NCI-H82 (cell line): ENCODE measurements at regions not wholly inside any gene's neighbourhood (a gene's known extent, or its start where the extent isn't known, plus 50 kb on each side); places are given as distances from the start of the nearest gene placed in this dataset.
"Not testable (repeated sequence)": the region's sequence is repeated elsewhere in the genome, so short reads cannot be mapped to it uniquely, and the experiment has no call there.

Experiments
- DNase-seq: peaks from one replicate; lab custom pipeline; 2025; lab: John Stamatoyannopoulos, UW

DNA sequence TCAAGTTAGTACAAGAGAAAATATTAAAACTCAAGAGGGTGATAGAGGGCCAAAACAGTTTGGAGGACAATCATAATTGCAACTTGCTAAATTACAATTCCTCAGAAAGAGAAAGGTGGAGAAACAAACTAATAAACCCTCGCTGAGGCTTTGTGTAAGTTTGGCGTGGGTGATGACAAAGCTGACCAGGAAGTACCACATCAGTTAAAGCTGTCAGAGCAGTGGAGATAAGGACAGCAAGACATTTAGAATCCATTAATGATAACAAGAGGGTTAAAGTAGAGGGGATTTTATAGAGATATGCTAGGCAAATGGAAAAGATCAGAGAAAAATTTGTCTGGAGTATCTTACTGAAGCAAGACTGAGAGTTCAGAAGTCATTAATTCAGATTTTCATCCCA, 334.4 kb downstream of the TFAP2B start:
- no peak for DNase-seq

DNA sequence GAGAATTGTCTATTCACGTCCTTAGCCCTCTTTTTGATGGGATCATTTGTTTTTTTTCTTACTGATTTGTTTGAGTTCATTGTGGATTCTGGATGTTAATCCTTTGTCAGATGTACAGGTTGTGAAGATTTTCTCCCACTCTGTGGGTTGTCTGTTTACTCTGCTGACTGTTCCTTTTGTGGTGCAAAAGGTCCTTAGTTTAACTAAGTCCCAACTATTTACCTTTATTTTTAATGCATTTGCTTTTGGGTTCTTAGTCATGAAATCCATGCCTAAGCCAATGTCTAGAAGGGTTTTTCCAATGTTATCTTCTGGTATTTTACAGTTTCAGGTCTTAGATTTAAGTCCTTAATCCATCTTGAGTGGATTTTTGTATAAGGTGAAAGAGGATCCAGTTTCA, 336.3 kb downstream of the TFAP2B start:
- peak; percentile 44 for DNase-seq

DNA sequence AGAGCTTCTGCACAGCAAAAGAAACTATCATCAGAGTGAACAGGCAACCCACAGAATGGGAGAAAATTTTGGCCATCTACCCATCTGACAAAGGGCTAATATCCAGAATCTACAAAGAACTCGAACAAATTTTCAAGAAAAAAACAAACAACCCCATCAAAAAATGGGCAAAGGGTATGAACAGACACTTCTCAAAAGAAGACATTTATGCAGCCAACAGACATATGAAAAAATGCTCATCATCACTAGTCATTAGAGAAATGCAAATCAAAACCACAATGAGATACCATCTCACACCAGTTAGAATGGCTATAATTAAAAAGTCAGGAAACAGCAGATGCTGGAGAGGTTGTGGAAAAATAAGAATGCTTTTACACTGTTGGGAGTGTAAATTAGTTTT, 340.6 kb downstream of the TFAP2B start:
- not testable (repeated sequence) for DNase-seq

DNA sequence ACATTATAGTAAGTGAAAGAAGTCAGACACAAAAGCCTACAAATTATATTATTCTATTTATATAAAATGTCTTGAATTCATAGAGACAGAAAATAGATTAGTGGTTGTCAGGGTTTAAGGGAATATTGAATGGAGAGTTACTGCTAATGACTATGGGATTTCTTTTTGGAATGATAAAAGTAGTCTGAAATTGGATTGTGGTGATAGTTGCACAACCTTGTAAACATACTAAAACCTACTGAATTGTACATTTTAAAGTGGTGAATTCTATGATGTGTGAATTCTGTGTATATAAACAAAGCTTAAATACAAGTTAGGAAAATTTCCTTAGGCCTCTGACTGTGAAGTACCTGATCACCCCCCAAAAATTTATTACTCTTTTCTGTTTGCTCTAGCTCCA, 343.1 kb downstream of the TFAP2B start:
- DNase-seq: no peak

DNA sequence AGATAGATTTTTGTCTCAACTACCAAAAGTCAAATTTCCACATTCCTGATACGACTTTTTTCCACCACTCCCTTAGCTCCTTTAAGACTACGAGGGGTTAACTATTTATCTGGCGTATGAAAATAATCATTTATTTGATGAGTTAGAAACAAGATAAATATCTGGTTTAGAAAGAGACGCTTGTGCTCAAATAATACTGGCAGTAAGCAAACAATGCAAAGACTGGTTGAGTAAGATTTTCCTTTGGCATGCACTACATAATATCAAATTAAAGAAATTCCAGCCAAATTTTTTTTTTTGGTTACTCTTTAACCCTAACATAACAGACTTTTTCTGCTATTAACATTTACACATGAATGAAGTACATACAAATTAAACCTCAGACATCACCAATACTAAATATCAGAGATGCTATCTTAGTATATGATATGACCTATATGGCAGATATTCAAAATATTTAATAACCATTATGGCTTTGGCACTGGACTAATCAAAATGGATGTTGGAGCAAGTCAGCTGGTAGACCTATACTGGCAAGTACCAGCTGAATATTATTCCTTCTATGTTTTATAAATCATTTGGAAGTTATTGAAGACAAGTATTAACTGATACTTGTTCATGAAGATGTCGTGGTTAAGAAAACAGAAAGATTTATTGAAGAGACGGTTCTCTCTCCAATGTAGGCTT, 345.3 kb downstream of the TFAP2B start:
- no peak for DNase-seq

DNA sequence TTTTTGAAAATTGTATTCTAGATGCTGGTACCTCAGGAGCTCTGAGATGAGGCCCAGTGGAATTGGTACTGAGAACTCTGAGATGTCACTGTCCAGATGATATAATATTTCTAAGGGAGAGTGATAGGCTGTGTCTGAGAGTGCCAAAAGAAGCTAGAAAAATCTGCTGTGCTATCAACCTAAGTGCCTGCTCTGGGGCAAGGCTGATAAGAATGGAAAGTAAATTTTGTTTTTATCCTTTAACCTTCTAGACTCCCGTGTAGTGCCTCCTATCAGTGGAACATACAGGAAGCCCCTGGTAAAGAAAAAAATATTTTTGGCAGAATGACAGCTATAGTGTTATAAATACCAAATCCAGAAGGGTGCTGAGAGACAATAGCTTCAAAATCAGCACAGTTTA, 348.2 kb downstream of the TFAP2B start:
- no peak for DNase-seq

DNA sequence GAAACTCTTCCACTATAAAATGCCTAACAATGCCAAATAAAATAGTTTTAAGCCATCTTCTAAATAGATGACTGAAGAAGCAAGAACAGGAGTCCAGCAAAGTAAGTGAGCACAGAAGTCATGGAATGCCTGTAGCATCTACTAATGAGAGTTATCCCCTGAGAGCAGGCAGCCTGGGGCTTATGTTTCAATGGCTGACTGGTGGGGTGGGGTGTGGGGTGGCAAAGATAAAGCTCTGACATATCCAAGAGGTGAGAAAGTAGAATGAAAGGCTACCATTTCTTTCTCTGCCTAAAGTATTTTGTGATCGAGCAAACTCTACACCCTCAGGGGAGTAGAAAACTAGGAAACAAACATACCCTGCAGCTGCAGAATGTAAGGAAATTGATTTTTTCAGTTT, 348.8 kb downstream of the TFAP2B start:
- peak; percentile 23 for DNase-seq

DNA sequence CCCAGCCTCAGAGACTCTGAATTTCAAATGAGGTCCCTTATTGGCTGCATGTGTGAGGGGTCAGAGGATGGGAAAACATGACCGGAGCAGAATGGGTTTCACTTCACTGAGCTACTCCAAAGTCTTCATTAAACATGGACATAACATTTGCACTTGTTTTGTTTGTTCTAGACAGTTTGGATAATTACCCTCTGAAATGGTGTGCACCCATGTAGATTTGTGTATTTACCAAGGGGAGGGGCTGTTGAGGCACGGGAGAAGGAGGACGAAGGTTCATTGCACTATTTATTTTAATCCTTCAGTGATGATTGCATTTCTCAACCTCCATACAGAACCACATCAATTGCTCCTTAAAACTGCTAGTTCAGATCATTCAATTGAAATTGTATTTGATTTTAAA, 364.2 kb downstream of the TFAP2B start:
- peak; percentile 29 for DNase-seq

DNA sequence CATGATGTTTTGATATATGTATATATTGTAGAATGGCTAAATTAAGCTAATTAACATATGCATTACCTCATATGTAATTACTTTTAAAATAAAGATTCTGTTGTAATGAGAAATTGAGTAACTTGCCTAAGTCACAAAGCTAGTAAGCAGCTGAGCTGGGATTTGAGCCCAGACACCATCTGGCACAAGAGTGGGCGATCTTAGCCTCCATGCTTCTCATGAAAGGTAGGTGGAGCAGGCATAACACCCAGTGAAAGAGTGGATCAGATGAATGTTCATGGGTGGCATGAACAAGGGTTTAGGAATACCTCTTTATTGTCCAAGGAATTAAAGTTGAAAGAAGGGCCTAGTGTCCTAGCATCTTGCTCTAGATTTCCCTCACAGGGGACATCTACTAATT, 365.4 kb downstream of the TFAP2B start:
- DNase-seq: peak; percentile 96

DNA sequence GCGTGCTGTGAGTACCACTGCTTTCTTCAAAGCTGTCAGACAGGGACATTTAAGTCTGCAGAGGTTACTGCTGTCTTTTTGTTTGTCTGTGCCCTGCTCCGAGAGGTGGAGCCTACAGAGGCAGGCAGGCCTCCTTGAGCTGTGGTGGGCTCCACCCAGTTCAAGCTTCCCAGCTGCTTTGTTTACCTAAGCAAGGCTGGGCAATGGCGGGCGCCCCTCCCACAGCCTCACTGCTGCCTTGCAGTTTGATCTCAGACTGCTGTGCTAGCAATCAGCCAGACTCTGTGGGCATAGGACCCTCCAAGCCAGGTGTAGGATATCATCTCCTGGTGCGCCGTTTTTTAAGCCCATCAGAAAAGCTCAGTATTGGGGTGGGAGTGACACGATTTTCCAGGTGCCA, 374.5 kb downstream of the TFAP2B start:
- not testable (repeated sequence) for DNase-seq

DNA sequence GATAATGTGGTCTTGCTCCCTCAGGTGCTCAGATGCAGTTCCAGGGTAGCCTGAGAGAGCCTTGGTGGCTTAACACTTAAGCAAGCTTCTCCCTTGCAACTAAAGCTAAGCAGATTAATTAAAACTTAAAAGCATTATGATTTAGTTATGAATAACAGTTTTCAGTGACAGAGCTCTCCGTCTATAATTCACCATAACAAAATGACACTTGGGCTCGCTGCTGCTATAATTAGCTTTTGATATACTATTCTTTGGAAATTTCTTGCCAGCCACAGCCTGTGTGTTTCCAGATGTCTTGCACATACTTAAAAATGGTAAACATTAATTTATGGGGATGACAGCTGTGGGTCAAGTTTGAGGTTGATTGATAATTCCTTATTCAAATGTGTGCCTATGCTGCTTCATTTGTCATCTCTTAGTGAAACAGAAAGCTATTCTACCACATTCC, 380.5 kb downstream of the TFAP2B start:
- peak; percentile 58 for DNase-seq

DNA sequence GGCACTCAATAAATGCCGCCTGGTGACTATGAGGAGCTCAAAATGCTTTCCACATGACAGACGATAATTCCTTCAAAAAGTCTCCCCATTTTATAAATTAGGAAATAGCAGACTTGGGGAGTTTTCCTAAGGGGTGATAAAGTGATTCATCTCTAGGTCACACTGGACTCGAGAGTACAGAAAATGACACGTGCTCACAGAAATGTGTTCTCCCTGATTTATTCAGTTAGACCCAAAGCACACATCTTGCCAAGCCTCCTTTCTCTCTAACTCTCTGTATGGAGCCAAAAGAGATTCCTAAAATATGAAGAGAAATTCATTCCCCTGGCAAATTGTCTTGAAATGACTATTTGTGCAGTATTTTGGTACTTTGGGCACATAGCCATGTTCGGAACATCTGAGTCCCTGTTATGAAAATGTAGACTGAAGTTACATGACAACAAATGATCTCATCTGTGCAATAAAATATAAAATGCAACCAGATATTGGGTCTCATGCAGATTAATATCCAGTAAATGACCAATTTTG, 381.1 kb downstream of the TFAP2B start:
- DNase-seq: no peak

DNA sequence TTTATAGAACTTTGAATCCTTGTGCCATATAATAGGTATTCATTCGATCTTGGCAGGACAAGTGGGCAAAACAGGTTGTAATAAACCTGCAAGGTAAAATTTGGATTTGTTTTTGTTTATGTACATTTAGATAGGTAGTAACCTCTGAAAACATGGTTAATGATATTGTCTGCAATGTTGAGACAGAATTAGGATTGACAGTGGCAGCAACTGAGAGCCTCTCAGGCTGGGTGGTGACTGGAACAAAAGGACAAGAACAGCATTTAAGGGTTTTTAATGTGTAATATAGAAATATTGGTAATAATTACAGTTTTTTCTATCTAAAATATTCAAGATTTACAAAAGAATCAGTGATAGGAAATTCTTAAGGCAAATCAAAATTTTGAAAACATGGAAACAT, 382.0 kb downstream of the TFAP2B start:
- DNase-seq: no peak

DNA sequence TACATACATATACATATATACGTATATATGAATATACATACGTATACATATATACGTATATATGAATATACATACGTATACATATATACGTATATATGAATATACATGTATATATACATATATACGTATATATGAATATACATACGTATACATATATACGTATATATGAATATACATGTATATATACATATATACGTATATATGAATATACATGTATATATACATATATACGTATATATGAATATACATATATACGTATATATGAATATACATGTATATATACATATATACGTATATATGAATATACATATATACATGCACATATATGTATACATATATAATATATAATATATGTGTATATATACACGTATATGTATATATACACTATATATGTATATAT, 384.0 kb downstream of the TFAP2B start:
- not testable (repeated sequence) for DNase-seq

DNA sequence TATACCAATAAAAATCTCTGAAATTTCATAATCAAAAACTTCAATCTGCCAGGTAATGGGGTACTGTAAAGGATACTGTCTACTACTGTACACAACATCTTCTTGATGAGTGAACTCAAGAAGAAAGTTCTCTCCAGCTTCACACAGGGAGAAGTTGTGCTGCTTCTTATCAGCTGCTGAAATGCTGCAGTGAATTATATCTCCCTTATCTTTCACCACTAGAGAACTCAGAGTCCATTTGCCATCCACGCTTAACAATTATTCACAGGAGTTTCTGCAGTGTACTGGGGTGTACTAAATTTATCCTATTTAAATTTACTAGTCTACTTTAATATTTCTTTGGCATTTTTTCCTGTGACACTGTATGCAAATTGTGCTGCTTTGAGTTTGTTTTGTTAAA, 384.8 kb downstream of the TFAP2B start:
- DNase-seq: no peak

DNA sequence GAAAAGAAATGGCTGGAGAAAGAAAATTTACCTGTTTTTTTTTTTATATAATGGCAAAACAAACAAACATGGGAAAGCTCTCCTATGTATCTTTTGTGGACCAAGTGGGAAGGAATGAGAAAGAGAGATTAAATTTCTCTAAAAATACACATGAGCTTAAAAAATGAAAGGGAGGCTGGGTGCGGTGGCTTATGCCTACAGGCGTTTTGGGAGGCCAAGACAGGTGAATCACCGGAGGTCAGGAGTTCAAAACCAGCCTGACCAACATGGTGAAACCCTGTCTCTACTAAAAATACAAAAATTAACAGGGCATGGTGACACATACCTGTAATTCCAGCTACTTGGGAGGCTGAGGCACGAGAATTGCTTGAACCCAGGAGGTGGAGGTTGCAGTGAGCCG, 388.0 kb downstream of the TFAP2B start:
- not testable (repeated sequence) for DNase-seq

DNA sequence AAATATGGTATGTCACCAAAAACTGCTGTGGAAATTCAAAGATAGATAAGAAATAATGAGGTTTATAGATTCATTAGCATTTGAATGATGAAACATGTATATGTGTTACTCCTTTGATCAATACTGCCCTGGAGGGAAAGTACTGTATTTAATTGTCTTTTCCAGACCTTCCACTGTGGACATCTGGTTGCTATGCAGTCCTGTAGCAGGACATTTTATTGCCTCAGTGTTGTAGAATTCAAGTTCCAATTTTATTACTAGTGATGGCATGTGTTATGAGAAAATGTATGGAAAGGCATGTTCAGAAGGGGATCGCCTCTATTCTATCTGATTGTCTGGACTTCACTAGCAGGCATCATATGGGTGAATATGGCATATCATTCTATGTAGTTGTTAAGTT, 391.0 kb downstream of the TFAP2B start:
- DNase-seq: no peak

DNA sequence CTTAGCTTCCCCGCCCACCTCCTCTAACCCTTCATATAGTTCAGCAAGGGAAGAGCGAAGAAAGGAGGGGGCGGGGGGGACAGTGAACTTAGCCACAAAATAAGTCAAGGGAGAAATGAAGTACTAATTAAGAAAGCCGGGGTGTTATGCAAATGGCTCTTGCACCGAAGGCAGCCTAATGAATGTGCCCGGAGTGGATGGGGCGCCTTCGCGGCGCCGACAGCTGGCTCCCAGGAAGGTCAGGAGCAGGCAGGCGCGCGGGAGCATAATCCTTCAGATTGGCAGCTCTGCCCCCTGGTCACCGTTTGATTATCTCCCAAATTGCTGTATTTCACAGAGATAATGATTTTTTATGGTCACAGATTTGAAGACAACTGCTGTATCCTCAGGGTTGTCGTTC, 395.1 kb downstream of the TFAP2B start:
- peak; percentile 80 for DNase-seq

DNA sequence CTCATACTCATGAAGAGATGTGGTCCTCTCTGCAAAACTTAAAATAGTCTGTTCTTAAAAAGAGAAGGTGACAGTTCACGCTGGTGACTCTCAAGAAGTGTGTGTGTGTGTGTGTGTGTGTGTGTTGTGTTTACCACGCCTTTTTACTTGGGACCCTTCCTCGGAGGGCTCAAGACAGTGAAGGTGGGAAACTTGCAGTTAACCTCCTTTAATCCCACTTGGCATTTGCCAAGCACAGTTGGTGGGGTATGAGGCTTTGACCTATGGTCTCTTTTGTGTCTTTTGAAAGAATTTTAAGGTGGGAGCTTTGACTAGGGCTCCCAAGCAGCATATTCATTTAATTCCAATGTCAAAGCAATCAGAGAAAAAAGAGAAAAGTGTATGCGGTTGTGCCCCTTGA, 395.8 kb downstream of the TFAP2B start:
- no peak for DNase-seq

DNA sequence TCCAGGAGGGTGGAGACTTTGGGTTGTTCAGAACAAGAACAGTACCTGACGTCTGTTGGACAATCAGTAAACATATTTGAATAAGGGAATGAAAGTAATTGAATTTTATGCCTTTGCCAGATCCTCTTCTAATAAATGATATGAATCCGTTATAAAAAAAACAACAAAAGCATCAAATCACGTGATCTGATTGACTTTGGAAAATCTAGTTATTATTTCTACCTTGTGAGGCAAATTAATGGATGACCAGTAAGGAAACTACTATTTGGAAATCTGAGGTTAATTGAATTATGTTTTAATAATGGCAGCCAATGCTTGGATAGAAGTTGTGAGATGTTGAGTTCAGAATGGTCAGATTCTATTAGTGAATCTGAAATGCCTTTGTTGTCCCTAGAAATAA, 399.5 kb downstream of the TFAP2B start:
- no peak for DNase-seq

DNA sequence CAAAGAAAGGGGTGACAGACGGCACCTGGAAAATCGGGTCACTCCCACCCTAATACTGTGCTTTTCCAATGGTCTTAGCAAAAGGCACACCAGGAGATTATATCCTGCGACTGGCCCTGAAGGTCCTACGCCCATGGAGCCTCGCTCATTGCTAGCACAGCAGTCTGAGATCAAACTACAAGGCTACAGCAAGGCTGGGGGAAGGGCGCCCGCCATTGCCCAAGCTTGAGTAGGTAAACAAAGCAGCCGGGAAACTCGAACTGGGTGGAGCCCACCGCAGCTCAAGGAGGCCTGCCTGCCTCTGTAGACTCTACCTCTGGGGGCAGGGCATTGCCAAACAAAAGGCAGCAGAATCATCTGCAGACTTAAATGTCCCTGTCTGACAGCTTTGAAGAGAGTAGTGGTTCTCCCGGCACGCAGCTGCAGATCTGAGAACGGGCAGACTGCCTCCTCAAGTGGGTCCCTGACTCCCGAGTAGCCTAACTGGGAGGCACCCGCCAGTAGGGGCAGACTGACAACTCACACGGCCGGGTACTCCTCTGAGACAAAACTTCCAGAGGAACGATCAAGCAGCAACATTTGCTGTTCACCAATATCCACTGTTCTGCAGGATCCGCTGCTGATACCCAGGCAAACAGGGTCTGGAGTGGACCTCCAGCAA, 406.0 kb downstream of the TFAP2B start:
- not testable (repeated sequence) for DNase-seq

DNA sequence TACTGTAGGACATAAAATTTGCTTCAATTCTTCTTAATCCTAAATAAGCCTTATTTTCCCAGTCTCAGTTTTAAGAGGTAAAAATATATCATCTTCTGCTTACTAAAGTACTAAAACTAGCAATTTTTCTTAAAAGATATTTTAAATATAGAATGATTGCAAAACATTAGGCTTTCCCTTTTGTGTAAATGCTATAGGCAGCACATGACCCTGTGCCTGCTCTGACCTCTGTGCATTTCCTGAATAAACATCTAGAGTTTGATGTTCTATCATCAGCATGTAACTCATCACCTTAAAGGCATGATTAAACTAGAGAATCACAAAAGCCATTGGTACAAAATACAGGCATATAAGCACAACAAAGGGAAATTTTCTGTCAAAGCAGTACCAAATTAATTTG, 422.7 kb downstream of the TFAP2B start:
- DNase-seq: no peak

DNA sequence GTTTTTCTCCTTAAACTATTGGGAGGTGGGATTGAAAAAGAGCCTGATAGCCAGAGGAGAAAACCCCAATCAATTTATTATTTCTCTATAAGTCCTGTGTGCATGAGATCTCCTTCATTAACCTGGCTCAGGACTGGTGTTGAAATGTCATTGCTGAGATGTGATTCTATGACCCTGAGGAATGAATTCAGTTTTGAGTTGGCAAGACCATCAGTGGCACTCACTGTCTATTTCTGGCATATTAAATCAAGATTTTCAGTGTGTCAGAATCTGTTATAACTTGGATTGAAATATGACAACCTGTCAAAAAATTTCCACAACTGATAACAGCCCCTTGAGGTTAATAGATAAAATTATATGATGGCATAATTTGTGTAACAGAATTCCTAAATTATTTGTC, 431.1 kb downstream of the TFAP2B start:
- no peak for DNase-seq

DNA sequence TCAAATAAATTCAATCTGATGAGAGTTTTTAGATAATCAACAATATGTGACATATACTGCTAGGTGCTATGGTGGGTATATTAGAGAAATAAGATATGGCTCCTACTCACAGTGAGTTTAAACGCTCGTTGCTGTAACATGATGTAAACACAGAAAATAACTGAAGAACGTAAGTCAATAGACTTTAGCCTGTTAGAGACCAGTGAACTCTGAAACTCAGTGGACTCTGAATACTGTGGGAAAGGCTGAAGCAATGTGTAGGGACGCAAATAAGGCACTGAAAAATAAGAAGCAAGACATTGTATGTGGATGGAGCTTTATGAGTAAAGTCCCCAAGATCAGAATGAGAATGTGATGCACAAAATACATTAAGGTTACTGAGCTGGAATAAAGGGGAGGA, 431.6 kb downstream of the TFAP2B start:
- DNase-seq: no peak
